ENCODE measurements at regions not wholly inside any gene's neighbourhood (a gene's known extent, or its start where the extent isn't known, plus 50 kb on each side); places are given as distances from the start of the nearest gene placed in this dataset.

DNA sequence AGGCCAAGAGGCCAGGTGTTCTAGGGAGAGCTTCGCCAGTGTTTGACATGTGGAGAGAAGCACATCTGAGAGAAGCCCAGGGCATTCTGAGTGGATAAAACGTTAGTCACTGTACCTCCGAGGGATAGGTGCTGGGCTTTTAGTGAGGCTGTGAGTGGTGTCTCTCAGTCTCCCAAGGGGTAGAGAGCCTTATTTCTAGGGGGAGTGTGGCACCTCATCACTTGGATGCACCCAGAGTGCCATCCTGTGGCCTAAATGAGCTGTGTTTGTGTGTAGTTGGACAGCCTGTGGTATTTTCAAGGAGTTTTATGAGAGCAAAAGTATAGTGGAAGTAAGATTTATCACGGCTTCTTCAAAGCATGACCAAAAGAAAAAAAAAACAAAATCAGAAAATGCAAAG is 1046.9 kb upstream of the WWC1 start:
- TF ChIP-seq, protein P1, sequence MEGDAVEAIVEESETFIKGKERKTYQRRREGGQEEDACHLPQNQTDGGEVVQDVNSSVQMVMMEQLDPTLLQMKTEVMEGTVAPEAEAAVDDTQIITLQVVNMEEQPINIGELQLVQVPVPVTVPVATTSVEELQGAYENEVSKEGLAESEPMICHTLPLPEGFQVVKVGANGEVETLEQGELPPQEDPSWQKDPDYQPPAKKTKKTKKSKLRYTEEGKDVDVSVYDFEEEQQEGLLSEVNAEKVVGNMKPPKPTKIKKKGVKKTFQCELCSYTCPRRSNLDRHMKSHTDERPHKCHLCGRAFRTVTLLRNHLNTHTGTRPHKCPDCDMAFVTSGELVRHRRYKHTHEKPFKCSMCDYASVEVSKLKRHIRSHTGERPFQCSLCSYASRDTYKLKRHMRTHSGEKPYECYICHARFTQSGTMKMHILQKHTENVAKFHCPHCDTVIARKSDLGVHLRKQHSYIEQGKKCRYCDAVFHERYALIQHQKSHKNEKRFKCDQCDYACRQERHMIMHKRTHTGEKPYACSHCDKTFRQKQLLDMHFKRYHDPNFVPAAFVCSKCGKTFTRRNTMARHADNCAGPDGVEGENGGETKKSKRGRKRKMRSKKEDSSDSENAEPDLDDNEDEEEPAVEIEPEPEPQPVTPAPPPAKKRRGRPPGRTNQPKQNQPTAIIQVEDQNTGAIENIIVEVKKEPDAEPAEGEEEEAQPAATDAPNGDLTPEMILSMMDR (IDR thresholded peaks at IDR 0.05) = peak in 3 of 7 experiments; percentile 15 to 26 (median 20)
- TF ChIP-seq POLR2A (IDR thresholded peaks at IDR 0.05) = no peak
